ENCODE measurements at regions not wholly inside any gene's neighbourhood (a gene's known extent, or its start where the extent isn't known, plus 50 kb on each side); places are given as distances from the start of the nearest gene placed in this dataset.

DNA sequence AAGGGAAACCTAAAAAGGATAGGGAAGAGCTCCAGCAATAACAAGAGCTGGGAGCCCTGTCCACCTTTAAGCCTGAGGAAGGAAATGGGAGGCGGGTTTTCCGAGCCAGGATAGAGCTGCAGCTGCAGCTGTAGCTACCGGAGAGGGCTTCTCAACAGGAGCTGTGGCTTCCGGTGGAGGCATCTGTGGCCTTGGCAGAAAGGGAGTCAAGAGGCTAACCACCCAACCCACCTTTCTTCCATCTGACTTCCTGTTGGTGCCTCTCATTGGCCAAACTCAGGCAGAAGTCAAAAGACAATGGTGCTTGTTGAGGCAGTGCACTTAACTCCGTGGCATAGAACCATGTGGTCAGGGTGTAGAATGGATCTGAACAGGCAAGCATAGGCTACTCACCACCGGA is 313.1 kb upstream of the DAB1 start:
- DNase-seq (ENCODE audit: insufficient read length, low spot score) (no peak), FAIRE-seq (no peak)

DNA sequence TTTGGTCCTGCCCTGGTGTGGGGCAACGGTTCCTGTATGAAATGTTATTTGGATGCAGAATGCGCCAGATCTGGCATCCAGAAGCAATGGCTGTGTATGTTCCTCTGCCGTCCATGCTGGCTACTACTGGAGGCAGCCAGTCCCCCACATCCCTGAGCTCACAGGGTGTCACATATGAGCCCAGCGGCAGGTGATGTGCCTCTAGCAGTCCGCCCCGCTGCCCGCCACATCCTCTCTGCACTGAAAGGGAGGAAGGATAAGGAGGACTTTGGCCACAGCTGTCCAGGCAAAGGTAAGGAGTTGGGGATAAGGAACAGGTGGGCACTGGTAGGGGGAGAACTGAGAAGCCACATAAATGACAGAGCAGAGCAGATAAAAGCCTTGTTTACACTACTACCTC is 305.3 kb upstream of the DAB1 start:
- FAIRE-seq = no peak
- TF ChIP-seq POLR2AphosphoS5 (IDR thresholded peaks at IDR 0.05; ENCODE audit: low read depth, low read length) (no peak), PAX5 (IDR thresholded peaks at IDR 0.05; ENCODE audit: insufficient read depth, low read length, severe bottlenecking) (no peak), SPI1 (IDR thresholded peaks at IDR 0.05; ENCODE audit: low read depth, low read length) (no peak), POU2F2 (IDR thresholded peaks at IDR 0.05; ENCODE audit: low read depth, low read length) (no peak), TAF1 (IDR thresholded peaks at IDR 0.05; ENCODE audit: low read depth, low read length) (no peak)
- no peak for DNase-seq (ENCODE audit: insufficient read length, low spot score)

More for the DNA sequence above, 313.1 kb upstream of the DAB1 start:
- TF ChIP-seq POLR2AphosphoS5 (IDR thresholded peaks at IDR 0.05; ENCODE audit: low read depth, low read length) (no peak), POU2F2 (IDR thresholded peaks at IDR 0.05; ENCODE audit: low read depth, low read length) (no peak), POLR2A (IDR thresholded peaks at IDR 0.05; ENCODE audit: low read depth, low read length) (no peak), PAX5 (IDR thresholded peaks at IDR 0.05; ENCODE audit: insufficient read depth, low read length, severe bottlenecking) (no peak), TAF1 (IDR thresholded peaks at IDR 0.05; ENCODE audit: low read depth, low read length) (no peak), SPI1 (IDR thresholded peaks at IDR 0.05; ENCODE audit: low read depth, low read length) (no peak)

DNA sequence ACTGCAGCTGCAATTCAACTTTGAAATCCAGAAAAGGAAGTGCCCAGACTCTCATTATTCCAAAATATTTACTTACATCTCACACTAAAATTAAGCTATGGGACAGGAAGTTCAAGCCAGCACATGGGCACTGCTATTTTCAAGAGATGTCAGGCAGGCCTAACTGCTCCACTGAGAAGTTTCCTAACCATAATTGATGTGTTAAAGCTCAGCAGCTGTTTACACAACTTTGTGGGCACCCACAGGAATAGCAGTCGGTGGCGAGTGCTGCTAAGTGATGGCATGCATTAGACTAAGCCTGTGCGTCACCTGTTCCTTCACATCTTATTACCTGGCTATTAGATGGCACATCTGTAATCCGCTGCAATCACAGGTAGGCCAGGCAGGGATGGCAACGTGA is 303.3 kb upstream of the DAB1 start:
- DNase-seq (ENCODE audit: insufficient read length, low spot score) (no peak), FAIRE-seq (no peak)
- TF ChIP-seq POLR2A (IDR thresholded peaks at IDR 0.05; ENCODE audit: low read depth, low read length) (no peak), PAX5 (IDR thresholded peaks at IDR 0.05; ENCODE audit: insufficient read depth, low read length, severe bottlenecking) (no peak), POLR2AphosphoS5 (IDR thresholded peaks at IDR 0.05; ENCODE audit: low read depth, low read length) (no peak), SPI1 (IDR thresholded peaks at IDR 0.05; ENCODE audit: low read depth, low read length) (no peak), TAF1 (IDR thresholded peaks at IDR 0.05; ENCODE audit: low read depth, low read length) (no peak), POU2F2 (IDR thresholded peaks at IDR 0.05; ENCODE audit: low read depth, low read length) (no peak)

DNA sequence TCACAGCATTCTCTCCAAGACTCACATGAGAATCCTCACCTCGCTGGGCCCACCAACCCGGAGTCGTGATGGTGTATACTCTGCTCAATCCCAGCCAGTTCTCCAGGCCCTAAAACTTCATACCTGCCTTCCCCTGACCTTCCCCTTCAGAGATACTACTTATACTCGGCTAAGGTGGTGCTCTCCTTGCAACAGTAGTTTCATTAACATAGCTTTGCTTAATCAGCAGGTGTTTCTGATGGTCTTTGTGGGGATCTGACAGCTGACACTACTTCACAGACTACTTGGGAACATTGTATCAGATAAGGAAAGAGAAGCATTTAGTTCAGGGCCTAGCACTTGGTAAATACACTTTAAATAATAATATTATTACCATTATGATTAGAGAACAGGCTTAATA is 301.5 kb upstream of the DAB1 start:
- FAIRE-seq = no peak
- DNase-seq (ENCODE audit: insufficient read length, low spot score) = no peak
- TF ChIP-seq POU2F2 (IDR thresholded peaks at IDR 0.05; ENCODE audit: low read depth, low read length) (no peak), SPI1 (IDR thresholded peaks at IDR 0.05; ENCODE audit: low read depth, low read length) (no peak), POLR2AphosphoS5 (IDR thresholded peaks at IDR 0.05; ENCODE audit: low read depth, low read length) (no peak), POLR2A (IDR thresholded peaks at IDR 0.05; ENCODE audit: low read depth, low read length) (no peak), TAF1 (IDR thresholded peaks at IDR 0.05; ENCODE audit: low read depth, low read length) (no peak), PAX5 (IDR thresholded peaks at IDR 0.05; ENCODE audit: insufficient read depth, low read length, severe bottlenecking) (no peak)

DNA sequence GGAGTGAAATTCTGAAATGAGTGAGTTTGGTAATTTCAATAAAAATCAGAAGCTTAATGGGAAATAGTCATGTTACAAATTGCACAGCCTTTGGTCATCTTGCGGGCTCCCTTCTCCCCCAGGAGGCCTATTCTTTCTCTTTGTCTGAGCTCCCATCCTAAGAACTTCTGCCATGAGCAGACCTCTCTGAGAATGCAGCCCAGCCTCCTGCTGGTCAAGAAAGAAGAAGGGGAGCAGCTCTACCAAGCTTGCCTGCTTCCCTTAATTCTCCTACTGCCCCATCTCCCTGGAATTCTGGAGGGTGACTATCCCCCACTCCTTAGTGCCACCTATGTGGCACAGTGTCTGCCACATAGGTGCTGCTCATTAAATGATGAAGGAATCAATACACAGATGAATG is 300.7 kb upstream of the DAB1 start:
- no peak for DNase-seq (ENCODE audit: insufficient read length, low spot score)
- no peak for TF ChIP-seq SPI1 (IDR thresholded peaks at IDR 0.05; ENCODE audit: low read depth, low read length)
- no peak for TF ChIP-seq POLR2A (IDR thresholded peaks at IDR 0.05; ENCODE audit: low read depth, low read length)
- no peak for TF ChIP-seq POLR2AphosphoS5 (IDR thresholded peaks at IDR 0.05; ENCODE audit: low read depth, low read length)
- no peak for TF ChIP-seq POU2F2 (IDR thresholded peaks at IDR 0.05; ENCODE audit: low read depth, low read length)
- no peak for TF ChIP-seq PAX5 (IDR thresholded peaks at IDR 0.05; ENCODE audit: insufficient read depth, low read length, severe bottlenecking)
- TF ChIP-seq TAF1 (IDR thresholded peaks at IDR 0.05; ENCODE audit: low read depth, low read length) = no peak
- no peak for FAIRE-seq

DNA sequence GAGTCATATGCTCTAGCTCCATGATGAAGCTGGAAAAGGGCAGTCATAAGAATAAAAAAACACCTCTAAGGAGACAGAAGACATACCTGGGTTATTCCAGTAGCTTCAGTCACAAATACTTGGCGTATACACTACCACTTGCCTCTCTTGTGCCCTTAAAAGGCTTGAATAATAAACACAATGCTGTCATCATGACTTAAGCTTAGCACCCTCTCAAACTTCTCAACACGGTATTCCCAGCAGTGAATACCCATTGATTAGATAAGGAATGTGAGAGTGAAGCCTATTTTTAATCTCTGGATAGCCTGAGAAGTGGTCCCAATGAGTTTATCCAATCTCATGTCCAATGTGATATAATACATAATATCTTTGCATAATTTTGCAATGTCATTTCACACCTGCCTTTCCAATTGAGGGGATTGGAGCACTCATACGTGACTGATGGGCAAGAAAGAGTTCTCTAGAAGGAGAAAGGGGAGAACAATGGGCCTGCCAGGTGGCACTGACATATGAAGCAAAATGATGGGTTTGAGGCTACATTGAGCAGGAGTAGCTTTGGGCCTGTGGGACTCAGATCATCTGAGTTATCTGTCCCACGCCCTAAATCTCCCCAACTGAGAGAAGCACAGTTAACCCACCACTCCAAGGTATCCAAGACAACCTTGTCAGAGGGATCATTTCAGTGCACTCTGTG is 298.6 kb upstream of the DAB1 start:
- TF ChIP-seq SPI1 (IDR thresholded peaks at IDR 0.05; ENCODE audit: low read depth, low read length) (no peak), POLR2AphosphoS5 (IDR thresholded peaks at IDR 0.05; ENCODE audit: low read depth, low read length) (no peak)
- DNase-seq (ENCODE audit: insufficient read length, low spot score) = no peak
- no peak for FAIRE-seq

DNA sequence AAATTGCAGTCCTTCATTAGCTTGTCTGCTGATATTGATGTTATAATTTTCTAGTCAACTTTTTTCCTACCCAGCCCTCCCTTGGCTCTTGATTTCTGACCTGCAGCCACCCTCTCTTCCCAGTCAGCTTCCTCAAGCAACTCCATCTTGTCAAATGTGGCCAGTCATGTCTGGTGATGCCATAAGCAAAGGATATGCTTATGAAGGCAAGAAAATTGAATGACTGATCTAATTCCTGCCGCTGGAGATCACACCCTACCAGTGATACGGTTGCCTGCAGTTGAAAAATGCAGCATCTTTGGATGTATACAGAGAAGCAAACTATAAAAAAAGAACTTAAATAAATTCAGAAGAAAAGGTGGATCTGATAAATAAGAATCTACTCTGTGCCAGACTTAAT is 297.1 kb upstream of the DAB1 start:
- TF ChIP-seq POLR2AphosphoS5 (IDR thresholded peaks at IDR 0.05; ENCODE audit: low read depth, low read length) (no peak), POU2F2 (IDR thresholded peaks at IDR 0.05; ENCODE audit: low read depth, low read length) (no peak), POLR2A (IDR thresholded peaks at IDR 0.05; ENCODE audit: low read depth, low read length) (no peak), TAF1 (IDR thresholded peaks at IDR 0.05; ENCODE audit: low read depth, low read length) (no peak), SPI1 (IDR thresholded peaks at IDR 0.05; ENCODE audit: low read depth, low read length) (no peak), PAX5 (IDR thresholded peaks at IDR 0.05; ENCODE audit: insufficient read depth, low read length, severe bottlenecking) (no peak)
- FAIRE-seq (no peak), DNase-seq (ENCODE audit: insufficient read length, low spot score) (no peak)

DNA sequence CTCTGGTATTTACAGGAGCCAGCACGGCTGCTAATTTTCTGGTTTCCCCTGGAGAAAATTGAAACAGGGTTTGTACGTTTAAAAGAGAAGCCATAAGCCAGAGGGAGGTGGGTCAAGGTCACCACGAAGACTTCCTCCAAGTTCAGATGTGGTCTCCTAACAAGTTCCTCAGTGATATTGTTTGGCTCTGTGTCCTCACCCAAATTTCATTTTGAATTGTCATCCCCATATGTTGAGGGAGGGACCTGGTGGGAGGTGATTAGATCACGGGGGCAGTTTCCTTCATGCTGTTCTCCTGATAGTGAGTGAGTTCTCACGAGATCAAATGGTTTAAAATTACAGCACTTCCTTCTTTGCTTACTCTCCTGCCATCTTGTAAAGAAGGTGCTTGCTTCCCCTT is 295.4 kb upstream of the DAB1 start:
- FAIRE-seq (no peak), DNase-seq (ENCODE audit: insufficient read length, low spot score) (no peak)
- TF ChIP-seq POU2F2 (IDR thresholded peaks at IDR 0.05; ENCODE audit: low read depth, low read length) (no peak), PAX5 (IDR thresholded peaks at IDR 0.05; ENCODE audit: insufficient read depth, low read length, severe bottlenecking) (no peak), SPI1 (IDR thresholded peaks at IDR 0.05; ENCODE audit: low read depth, low read length) (no peak), POLR2AphosphoS5 (IDR thresholded peaks at IDR 0.05; ENCODE audit: low read depth, low read length) (no peak), POLR2A (IDR thresholded peaks at IDR 0.05; ENCODE audit: low read depth, low read length) (no peak), TAF1 (IDR thresholded peaks at IDR 0.05; ENCODE audit: low read depth, low read length) (no peak)

DNA sequence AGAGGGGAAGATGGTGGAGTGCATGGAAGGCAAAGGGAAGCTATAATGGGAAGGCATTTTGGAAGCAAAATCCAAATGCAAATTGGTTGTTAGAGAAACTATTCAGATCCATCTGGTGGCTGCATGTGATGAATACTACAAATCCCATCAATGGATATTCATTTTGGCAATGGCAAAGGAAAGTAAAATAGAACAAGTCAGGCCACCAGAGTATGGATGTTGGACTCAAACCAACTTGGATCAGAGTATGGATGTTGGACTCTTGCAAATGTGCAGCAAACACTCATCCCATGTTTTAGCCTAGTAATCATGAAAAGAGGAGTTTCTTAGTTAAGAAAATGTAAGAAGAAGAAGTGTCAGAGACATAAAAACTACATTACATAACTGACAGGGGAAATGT is 289.6 kb upstream of the DAB1 start:
- TF ChIP-seq TAF1 (IDR thresholded peaks at IDR 0.05; ENCODE audit: low read depth, low read length) = no peak
- no peak for TF ChIP-seq SPI1 (IDR thresholded peaks at IDR 0.05; ENCODE audit: low read depth, low read length)
- TF ChIP-seq POLR2AphosphoS5 (IDR thresholded peaks at IDR 0.05; ENCODE audit: low read depth, low read length) = no peak
- no peak for TF ChIP-seq PAX5 (IDR thresholded peaks at IDR 0.05; ENCODE audit: insufficient read depth, low read length, severe bottlenecking)
- TF ChIP-seq POU2F2 (IDR thresholded peaks at IDR 0.05; ENCODE audit: low read depth, low read length) = no peak
- no peak for TF ChIP-seq POLR2A (IDR thresholded peaks at IDR 0.05; ENCODE audit: low read depth, low read length)
- FAIRE-seq = no peak
- DNase-seq (ENCODE audit: insufficient read length, low spot score) = no peak

DNA sequence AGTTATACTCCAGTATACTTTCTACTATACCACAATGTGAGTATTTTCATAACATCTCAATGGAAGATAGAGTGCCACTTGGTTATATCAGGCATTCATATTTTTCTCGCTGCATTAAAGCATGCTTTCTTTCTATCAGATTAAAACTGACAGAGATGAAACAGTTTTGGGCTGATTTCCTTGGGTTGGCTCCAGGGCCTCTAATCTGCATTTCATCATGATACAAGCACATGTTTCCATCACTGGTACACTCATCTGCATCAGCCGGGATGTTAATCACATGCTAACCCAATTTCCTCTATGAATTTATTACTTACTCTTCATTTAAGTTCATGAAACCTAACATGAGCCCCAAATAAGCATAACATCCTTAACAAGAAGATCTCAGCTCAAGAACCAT is 289.0 kb upstream of the DAB1 start:
- FAIRE-seq (no peak), DNase-seq (ENCODE audit: insufficient read length, low spot score) (no peak)
- TF ChIP-seq POU2F2 (IDR thresholded peaks at IDR 0.05; ENCODE audit: low read depth, low read length) (no peak), PAX5 (IDR thresholded peaks at IDR 0.05; ENCODE audit: insufficient read depth, low read length, severe bottlenecking) (no peak), POLR2AphosphoS5 (IDR thresholded peaks at IDR 0.05; ENCODE audit: low read depth, low read length) (no peak), SPI1 (IDR thresholded peaks at IDR 0.05; ENCODE audit: low read depth, low read length) (no peak), POLR2A (IDR thresholded peaks at IDR 0.05; ENCODE audit: low read depth, low read length) (no peak), TAF1 (IDR thresholded peaks at IDR 0.05; ENCODE audit: low read depth, low read length) (no peak)
